OCI-LY7 (cell line): ENCODE measurements at regions not wholly inside any gene's neighbourhood (a gene's known extent, or its start where the extent isn't known, plus 50 kb on each side); places are given as distances from the start of the nearest gene placed in this dataset.

Experiments
- CTCF ChIP-seq: fragments of 200-600 bp; sonication (generic); conservative IDR thresholded peaks from 2 replicates; pipeline ENCODE4 v1.5.1; 2014; ENCODE audit warnings: mild to moderate bottlenecking, antibody characterized with exemption, low read length, moderate library complexity, mixed read lengths
- EZH2phosphoT487 ChIP-seq: fragments of 200-600 bp; sonication (generic); IDR thresholded peaks from 2 replicates; pipeline ENCODE4 v1.6.1; 2018; ENCODE audit warnings: low read depth, borderline replicate concordance, mild to moderate bottlenecking, mixed run types, antibody characterized with exemption, low read length, moderate library complexity, mixed read lengths

GRCh38 chr15:93932164-93932776 is 299.1 kb upstream of the MCTP2 start:
- TF ChIP-seq CTCF (no peak), EZH2phosphoT487 (no peak)
